ENCODE measurements at regions not wholly inside any gene's neighbourhood (a gene's known extent, or its start where the extent isn't known, plus 50 kb on each side); places are given as distances from the start of the nearest gene placed in this dataset.
"Not testable (repeated sequence)": the region's sequence is repeated elsewhere in the genome, so short reads cannot be mapped to it uniquely, and the experiment has no call there.

- no peak for DNase-seq (ENCODE audit: low read depth in 2 of 2)
Measured at GRCh38 chr6:102911571-102911970, 1518.1 kb downstream of the GRIK2 start.

GRCh38 chr6:102910701-102911139 lies 1517.2 kb downstream of the GRIK2 start:
- DNase-seq (ENCODE audit: low read depth in 2 of 2): not testable (repeated sequence)

GRCh38 chr6:102907181-102907580 lies 1513.7 kb downstream of the GRIK2 start:
- DNase-seq (ENCODE audit: low read depth in 2 of 2): no peak

- no peak for DNase-seq (ENCODE audit: low read depth in 2 of 2)
Measured at GRCh38 chr6:102902471-102902870, 1509.0 kb downstream of the GRIK2 start.

GRCh38 chr6:102895683-102896082 lies 1502.2 kb downstream of the GRIK2 start:
- no peak for DNase-seq (ENCODE audit: low read depth in 2 of 2)

- DNase-seq (ENCODE audit: low read depth in 2 of 2): no peak
Measured at GRCh38 chr6:102885165-102885564, 1491.7 kb downstream of the GRIK2 start.

- no peak for DNase-seq (ENCODE audit: low read depth in 2 of 2)
Measured at GRCh38 chr6:102853249-102853955, 1459.9 kb downstream of the GRIK2 start.

GRCh38 chr6:102848796-102849195 lies 1455.3 kb downstream of the GRIK2 start:
- no peak for DNase-seq (ENCODE audit: low read depth in 2 of 2)

- DNase-seq (ENCODE audit: low read depth in 2 of 2): no peak
Measured at GRCh38 chr6:102848210-102848609, 1454.7 kb downstream of the GRIK2 start.

GRCh38 chr6:102841060-102841459 lies 1447.6 kb downstream of the GRIK2 start:
- DNase-seq (ENCODE audit: low read depth in 2 of 2): no peak

- DNase-seq (ENCODE audit: low read depth in 2 of 2): no peak
Measured at GRCh38 chr6:102832021-102832420, 1438.5 kb downstream of the GRIK2 start.

GRCh38 chr6:102820098-102820497 lies 1426.6 kb downstream of the GRIK2 start:
- no peak for DNase-seq (ENCODE audit: low read depth in 2 of 2)

- DNase-seq (ENCODE audit: low read depth in 2 of 2): no peak
Measured at GRCh38 chr6:102815207-102815606, 1421.7 kb downstream of the GRIK2 start.

- no peak for DNase-seq (ENCODE audit: low read depth in 2 of 2)
Measured at GRCh38 chr6:102813489-102814275, 1420.2 kb downstream of the GRIK2 start.

- DNase-seq (ENCODE audit: low read depth in 2 of 2): no peak
Measured at GRCh38 chr6:102812242-102812641, 1418.7 kb downstream of the GRIK2 start.

GRCh38 chr6:102808944-102809505 lies 1415.5 kb downstream of the GRIK2 start:
- not testable (repeated sequence) for DNase-seq (ENCODE audit: low read depth in 2 of 2)

- no peak for DNase-seq (ENCODE audit: low read depth in 2 of 2)
Measured at GRCh38 chr6:102799051-102799450, 1405.5 kb downstream of the GRIK2 start.

GRCh38 chr6:102798636-102799035 lies 1405.1 kb downstream of the GRIK2 start:
- DNase-seq (ENCODE audit: low read depth in 2 of 2): no peak

- no peak for DNase-seq (ENCODE audit: low read depth in 2 of 2)
Measured at GRCh38 chr6:102793752-102794151, 1400.2 kb downstream of the GRIK2 start.

- DNase-seq (ENCODE audit: low read depth in 2 of 2): no peak
Measured at GRCh38 chr6:102774326-102774725, 1380.8 kb downstream of the GRIK2 start.

GRCh38 chr6:102773636-102774035 lies 1380.1 kb downstream of the GRIK2 start:
- DNase-seq (ENCODE audit: low read depth in 2 of 2): no peak

GRCh38 chr6:102766963-102767362 lies 1373.5 kb downstream of the GRIK2 start:
- no peak for DNase-seq (ENCODE audit: low read depth in 2 of 2)

- DNase-seq (ENCODE audit: low read depth in 2 of 2): no peak
Measured at GRCh38 chr6:102764317-102764716, 1370.8 kb downstream of the GRIK2 start.

Data from stimulated activated CD8-positive, alpha-beta memory T cell treated with anti-CD3 and anti-CD28 coated beads, Interleukin-2, amount 100 ng/mL, for 1 hour (primary cell).